PC-3 (cell line): ENCODE measurements at regions not wholly inside any gene's neighbourhood (a gene's known extent, or its start where the extent isn't known, plus 50 kb on each side); places are given as distances from the start of the nearest gene placed in this dataset.

Experiments
- CTCF ChIP-seq: fragments of 300-600 bp; sonication (generic); conservative IDR thresholded peaks from 2 replicates; pipeline ENCODE4 v1.5.1; 2017; ENCODE audit warnings: antibody characterized with exemption, low read depth, mild to moderate bottlenecking, low read length
- EZH2 ChIP-seq: fragments of 300-600 bp; sonication (generic); IDR thresholded peaks from one replicate; pipeline ENCODE4 v1.6.1; 2017; ENCODE audit warnings: antibody characterized with exemption, mild to moderate bottlenecking, low read length; ENCODE audit not compliant: unreplicated experiment

GRCh38 chr6:88236612-88237360 lies 70.6 kb upstream of the CNR1 start:
- no peak for TF ChIP-seq EZH2
- TF ChIP-seq CTCF: no peak
